Left ventricle myocardium inferior (tissue), 1 donor: ENCODE measurements at regions not wholly inside any gene's neighbourhood (a gene's known extent, or its start where the extent isn't known, plus 50 kb on each side); places are given as distances from the start of the nearest gene placed in this dataset.

ENCODE experiments used
- DNase-seq: peaks from one replicate; pipeline ENCODE4 v3.0.0-alpha.2; 2020
- H3K27ac ChIP-seq: fragments of 200-600 bp; replicated peaks from 2 replicates; pipeline ENCODE4 v1.8.0; 2021
- H3K27me3 ChIP-seq: fragments of 200-600 bp; 2 replicates; pipeline ENCODE4 v1.8.0; 2021; ENCODE audit warnings: low read depth
- H3K36me3 ChIP-seq: fragments of 200-600 bp; 2 replicates; pipeline ENCODE4 v1.8.0; 2021
- H3K4me1 ChIP-seq: fragments of 200-600 bp; 2 replicates; pipeline ENCODE4 v1.8.0; 2021
- H3K4me3 ChIP-seq: fragments of 200-600 bp; 2 replicates; pipeline ENCODE4 v1.8.0; 2021; ENCODE audit warnings: mild to moderate bottlenecking, moderate library complexity
- H3K9me3 ChIP-seq: fragments of 200-600 bp; replicated peaks from 2 replicates; pipeline ENCODE4 v1.8.0; 2021
- CTCF ChIP-seq: fragments of 200-600 bp; IDR thresholded peaks from 2 replicates; pipeline ENCODE4 v1.8.0; 2021; ENCODE audit warnings: antibody characterized with exemption, mild to moderate bottlenecking, borderline replicate concordance
- intact Hi-C: fragments of 100-400 bp; cut with micrococcal nuclease; formaldehyde crosslinking; loops from one replicate; pipeline ENCODE4 v1.11.0; 2022
- donor health status: DM: no; HTN: yes; CAD: no; lungs with severe emphysema.

- TF ChIP-seq CTCF: no peak
- intact Hi-C loops: no loop called here
- DNase-seq: no peak
- Histone ChIP-seq H3K27me3 (no peaks in the 10 kb centered on the region), H3K27ac (no peak overlapping the region), H3K4me3 (no peak overlapping the region), H3K9me3 (no peaks in the 10 kb centered on the region), H3K4me1 (no peaks in the 10 kb centered on the region), H3K36me3 (no peaks in the 10 kb centered on the region)
These were observed 517.8 kb upstream of the DAB2 start for GRCh38 chr5:39942606-39943005.

- Histone ChIP-seq H3K27me3 (no peaks in the 10 kb centered on the region), H3K9me3 (no peaks in the 10 kb centered on the region), H3K4me1 (no peaks in the 10 kb centered on the region), H3K36me3 (no peaks in the 10 kb centered on the region), H3K27ac (no peak overlapping the region), H3K4me3 (no peak overlapping the region)
- TF ChIP-seq CTCF: no peak
- intact Hi-C loops: no loop called here
- DNase-seq: no peak
These were observed 516.6 kb upstream of the DAB2 start for GRCh38 chr5:39941416-39941815.

GRCh38 chr5:39934830-39935229, 510.1 kb upstream of the DAB2 start:
- Histone ChIP-seq H3K36me3 (no peaks in the 10 kb centered on the region), H3K4me3 (no peak overlapping the region), H3K4me1 (no peaks in the 10 kb centered on the region), H3K27me3 (no peaks in the 10 kb centered on the region), H3K27ac (no peak overlapping the region), H3K9me3 (no peaks in the 10 kb centered on the region)
- no peak for TF ChIP-seq CTCF
- intact Hi-C loops: no loop called here
- DNase-seq: no peak

- intact Hi-C loops: no loop called here
- Histone ChIP-seq H3K4me1 (no peaks in the 10 kb centered on the region), H3K9me3 (no peaks in the 10 kb centered on the region), H3K36me3 (no peaks in the 10 kb centered on the region), H3K4me3 (no peak overlapping the region), H3K27me3 (no peaks in the 10 kb centered on the region), H3K27ac (no peak overlapping the region)
- no peak for DNase-seq
- no peak for TF ChIP-seq CTCF
These were observed 508.3 kb upstream of the DAB2 start for GRCh38 chr5:39933061-39933460.

- H3K27me3 ChIP-seq: no peaks in the 10 kb centered on the region
- no peak for DNase-seq
- no peaks in the 10 kb centered on the region for H3K4me1 ChIP-seq
- H3K4me3 ChIP-seq: no peak overlapping the region
- no peak overlapping the region for H3K27ac ChIP-seq
- intact Hi-C loops: no loop called here
- no peak for TF ChIP-seq CTCF
- no peaks in the 10 kb centered on the region for H3K9me3 ChIP-seq
- H3K36me3 ChIP-seq: no peaks in the 10 kb centered on the region
These were observed 503.9 kb upstream of the DAB2 start for GRCh38 chr5:39928709-39929108.

GRCh38 chr5:39919876-39920275, 495.1 kb upstream of the DAB2 start:
- intact Hi-C loops: no loop called here
- no peak for DNase-seq
- no peaks in the 10 kb centered on the region for H3K36me3 ChIP-seq
- TF ChIP-seq CTCF: no peak
- no peaks in the 10 kb centered on the region for H3K27me3 ChIP-seq
- no peaks in the 10 kb centered on the region for H3K4me1 ChIP-seq
- peaks cover 9% of the 10 kb centered on the region for H3K9me3 ChIP-seq
- H3K4me3 ChIP-seq: no peak overlapping the region
- H3K27ac ChIP-seq: no peak overlapping the region
